Fibroblast of pulmonary artery (primary cell): ENCODE measurements at regions not wholly inside any gene's neighbourhood (a gene's known extent, or its start where the extent isn't known, plus 50 kb on each side); places are given as distances from the start of the nearest gene placed in this dataset.

Source experiments
- DNase-seq: peaks from one replicate; pipeline ENCODE4 v3.0.0-alpha.2; 2010; ENCODE audit warnings: low read depth
- H3K4me3 ChIP-seq: replicated peaks from 2 replicates; pipeline ENCODE4 v1.5.1; 2011; ENCODE audit warnings: low read depth, mild to moderate bottlenecking, control low read depth, low read length, moderate library complexity
- TF ChIP-seq, protein P1 (sequence below): IDR thresholded peaks from 2 replicates; pipeline ENCODE4 v1.5.1; 2011; ENCODE audit warnings: mild to moderate bottlenecking, control low read depth, low read length, inconsistent platforms; ENCODE audit errors: missing control alignments

DNA sequence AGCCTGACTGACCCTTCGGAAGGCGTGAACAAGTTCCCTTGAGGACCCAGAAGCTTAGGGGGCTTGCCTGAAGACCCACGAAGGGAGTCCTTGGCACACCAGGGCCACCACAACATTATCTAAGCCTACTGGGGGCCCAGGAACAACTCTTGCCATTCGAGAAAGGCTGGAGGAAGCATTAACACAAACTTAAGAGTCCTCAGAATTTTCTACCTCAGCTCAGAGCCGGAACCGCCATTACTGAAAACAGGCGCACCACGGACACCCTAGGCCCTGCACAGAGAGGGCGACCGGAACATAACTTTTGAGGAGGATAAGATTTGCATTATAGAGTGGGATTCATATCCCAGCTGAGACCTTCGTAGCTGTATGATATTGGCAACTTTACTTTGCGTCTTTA is 229.1 kb downstream of the ADAM29 start:
- no peak overlapping the region for H3K4me3 ChIP-seq
- TF ChIP-seq, protein P1, sequence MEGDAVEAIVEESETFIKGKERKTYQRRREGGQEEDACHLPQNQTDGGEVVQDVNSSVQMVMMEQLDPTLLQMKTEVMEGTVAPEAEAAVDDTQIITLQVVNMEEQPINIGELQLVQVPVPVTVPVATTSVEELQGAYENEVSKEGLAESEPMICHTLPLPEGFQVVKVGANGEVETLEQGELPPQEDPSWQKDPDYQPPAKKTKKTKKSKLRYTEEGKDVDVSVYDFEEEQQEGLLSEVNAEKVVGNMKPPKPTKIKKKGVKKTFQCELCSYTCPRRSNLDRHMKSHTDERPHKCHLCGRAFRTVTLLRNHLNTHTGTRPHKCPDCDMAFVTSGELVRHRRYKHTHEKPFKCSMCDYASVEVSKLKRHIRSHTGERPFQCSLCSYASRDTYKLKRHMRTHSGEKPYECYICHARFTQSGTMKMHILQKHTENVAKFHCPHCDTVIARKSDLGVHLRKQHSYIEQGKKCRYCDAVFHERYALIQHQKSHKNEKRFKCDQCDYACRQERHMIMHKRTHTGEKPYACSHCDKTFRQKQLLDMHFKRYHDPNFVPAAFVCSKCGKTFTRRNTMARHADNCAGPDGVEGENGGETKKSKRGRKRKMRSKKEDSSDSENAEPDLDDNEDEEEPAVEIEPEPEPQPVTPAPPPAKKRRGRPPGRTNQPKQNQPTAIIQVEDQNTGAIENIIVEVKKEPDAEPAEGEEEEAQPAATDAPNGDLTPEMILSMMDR, result no peak
- DNase-seq, result no peak

DNA sequence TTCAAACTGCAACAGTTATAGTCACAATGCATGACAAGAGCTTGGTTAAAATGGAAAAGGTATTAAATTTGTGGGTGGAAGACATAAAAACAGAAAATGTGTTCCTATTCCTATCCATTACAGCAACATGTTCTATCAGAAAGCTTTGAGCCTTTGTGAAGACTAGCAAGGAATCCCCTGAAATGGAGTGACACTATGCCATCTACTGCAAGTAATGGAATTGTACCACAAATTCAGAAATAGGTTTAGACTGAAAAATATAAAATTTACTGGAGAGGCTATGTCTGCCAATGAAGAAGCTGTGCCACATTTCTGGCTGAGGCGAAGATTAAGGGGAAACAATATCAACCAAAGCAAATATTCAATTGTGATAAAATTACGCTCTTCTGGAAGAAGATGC is 247.9 kb downstream of the ADAM29 start:
- TF ChIP-seq, protein P1, result no peak
- no peak for DNase-seq
- H3K4me3 ChIP-seq, result no peak overlapping the region

DNA sequence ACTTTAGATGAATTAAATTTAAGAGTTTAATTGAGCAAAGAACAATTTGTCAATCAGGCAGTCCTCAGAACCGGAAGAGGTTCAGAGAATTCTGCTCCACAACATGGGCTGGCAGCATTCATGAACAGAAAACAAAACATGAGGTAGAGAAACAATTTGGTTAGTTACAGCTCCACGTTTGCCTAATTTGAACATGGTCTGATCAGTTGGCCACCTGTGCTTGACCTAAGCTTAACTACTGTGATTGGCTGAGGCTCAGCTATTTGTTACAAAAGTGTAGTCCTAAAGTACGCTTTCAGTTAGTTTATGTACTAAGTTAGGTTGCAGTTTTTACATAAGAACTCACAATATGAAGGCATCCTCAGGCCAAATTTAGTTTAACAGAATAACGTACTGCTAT is 258.6 kb downstream of the ADAM29 start:
- DNase-seq, result no peak
- H3K4me3 ChIP-seq, result no peak overlapping the region
- TF ChIP-seq, protein P1, result no peak

DNA sequence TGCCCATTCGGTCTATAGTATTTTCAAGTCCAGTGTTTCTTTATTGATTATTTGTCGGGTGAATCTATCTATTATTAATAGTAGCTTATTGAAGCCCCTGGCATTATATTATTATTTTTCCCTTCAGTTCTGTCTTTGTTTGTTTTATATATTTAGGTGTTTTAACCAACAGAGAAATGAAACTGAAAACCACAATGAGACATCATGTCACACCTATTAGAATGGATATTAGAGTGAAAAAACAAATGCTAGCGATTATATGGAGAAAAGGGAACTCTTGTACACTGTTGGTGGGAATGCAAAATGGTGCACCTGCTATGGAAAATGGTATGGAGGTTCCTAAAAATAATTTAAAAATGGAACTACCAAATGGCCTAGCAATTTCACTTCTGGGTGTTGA is 272.5 kb downstream of the ADAM29 start:
- DNase-seq, result no peak
- TF ChIP-seq, protein P1, result no peak
- H3K4me3 ChIP-seq, result no peak overlapping the region

DNA sequence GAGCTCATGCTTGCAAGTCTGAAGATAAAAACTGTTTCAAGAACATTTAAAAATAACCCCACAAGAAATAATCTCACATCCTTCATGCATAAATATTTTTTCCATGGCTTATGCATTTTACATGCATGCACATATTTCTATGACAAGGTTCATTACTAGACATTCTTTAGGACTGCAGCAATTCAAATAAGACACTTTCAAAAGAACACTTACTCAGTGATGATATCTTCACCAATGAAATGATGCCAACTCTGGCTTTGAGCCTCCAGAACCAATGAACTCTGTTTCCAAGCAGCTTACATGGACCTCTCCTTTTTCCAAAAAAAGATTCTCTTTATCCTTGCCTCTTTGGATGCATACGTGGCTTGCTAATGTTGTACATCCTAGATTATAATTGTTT is 279.9 kb downstream of the ADAM29 start:
- H3K4me3 ChIP-seq, result no peak overlapping the region
- TF ChIP-seq, protein P1, result no peak
- no peak for DNase-seq

DNA sequence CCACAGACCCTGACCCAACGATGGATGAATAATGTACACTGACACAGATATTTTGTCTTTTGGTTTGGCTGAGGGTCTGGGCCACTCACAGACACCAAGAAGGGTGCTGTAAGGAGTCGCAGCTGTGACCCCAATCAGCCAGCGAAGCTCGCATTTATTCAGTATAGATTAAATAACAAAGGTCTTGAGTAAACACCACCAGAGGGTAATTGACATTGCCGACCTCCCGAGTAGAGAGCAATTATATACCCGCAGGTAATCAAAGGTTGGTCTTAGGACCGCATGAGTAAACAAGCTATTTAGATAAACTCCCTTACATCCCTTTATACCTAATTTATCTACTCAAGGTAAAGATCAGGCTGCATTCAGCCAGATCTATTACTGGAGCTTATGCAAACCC is 297.1 kb downstream of the ADAM29 start:
- DNase-seq, result no peak
- H3K4me3 ChIP-seq, result no peak overlapping the region
- TF ChIP-seq, protein P1, result no peak

DNA sequence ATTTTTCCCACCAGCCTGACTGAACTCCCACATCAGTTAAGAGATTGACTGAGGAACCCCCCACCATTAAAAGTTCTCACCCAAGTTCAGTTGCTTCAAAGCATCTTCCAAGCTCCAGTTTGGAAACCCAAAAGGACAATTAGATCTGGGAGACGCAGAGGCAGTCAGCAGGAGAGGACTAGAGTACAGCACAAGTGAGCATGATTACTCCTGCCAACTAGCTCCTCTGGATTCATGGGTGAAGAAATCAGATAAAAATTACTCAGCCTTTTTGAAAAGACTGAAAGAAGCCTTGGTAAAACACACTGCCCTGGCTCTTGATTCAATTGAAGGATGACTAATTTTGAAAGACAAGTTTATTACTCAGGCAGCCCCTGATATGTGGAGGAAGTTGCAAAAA is 297.5 kb downstream of the ADAM29 start:
- TF ChIP-seq, protein P1, result no peak
- DNase-seq, result no peak
- no peak overlapping the region for H3K4me3 ChIP-seq
